ENCODE measurements at regions not wholly inside any gene's neighbourhood (a gene's known extent, or its start where the extent isn't known, plus 50 kb on each side); places are given as distances from the start of the nearest gene placed in this dataset.
"Not testable (repeated sequence)": the region's sequence is repeated elsewhere in the genome, so short reads cannot be mapped to it uniquely, and the experiment has no call there.

DNA sequence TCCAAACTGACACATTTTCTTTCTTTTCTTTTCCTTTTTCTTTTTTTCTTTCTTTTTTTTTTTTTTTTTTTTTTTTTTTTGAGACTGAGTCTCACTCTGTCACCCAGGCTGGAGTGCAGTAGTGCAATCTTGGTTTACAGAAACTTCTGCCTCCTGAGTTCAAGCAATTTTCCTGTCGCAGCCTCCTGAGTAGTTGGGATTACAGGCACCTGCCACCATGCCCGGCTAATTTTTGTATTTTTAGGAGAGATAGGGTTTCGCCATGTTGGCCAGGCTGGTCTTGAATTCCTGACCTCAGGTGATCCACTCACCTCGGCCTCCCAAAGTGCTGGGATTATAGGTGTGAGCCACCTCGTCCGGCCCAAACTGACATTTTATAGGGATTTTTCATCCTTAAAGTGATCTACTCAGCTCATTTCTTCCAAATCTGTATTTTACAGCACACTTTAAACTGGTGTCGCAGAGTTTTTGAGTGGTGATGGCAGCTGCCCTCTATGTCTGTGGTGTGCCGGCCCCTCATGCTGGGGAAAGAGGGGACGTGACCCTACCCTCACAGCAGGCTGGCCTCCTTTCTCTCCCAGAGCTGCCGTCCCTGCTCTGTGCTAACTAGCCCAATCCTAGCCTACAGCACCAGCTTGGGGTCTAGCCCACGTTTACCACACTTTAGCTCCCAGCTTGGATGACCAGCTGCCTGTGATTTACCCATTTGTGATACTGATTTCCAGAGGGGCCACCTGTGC is 211.9 kb upstream of the HAAO start:
- in situ Hi-C loops (cut with MboI; ENCODE audit: low sequenced_read_pairs): not testable (repeated sequence)

DNA sequence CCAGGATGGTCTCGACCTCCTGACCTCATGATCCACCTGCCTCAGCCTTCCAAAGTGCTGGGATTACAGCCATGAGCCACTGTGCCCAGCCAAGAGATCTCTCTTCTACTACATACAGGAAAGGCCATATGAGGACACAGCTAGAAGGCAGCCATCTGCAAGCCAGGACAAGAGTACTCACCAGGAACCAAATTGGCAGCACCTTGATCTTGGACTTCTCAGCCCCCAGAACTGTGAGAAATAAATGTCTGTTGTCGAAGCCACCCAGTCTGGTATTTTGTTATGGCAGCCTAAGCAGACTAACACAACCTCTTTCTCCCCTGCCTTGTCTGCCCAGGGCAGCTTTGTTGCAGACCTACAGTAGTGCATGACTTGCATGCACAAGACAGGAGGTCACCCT is 211.3 kb upstream of the HAAO start:
- in situ Hi-C loops (cut with MboI; ENCODE audit: low sequenced_read_pairs): no loop called here

DNA sequence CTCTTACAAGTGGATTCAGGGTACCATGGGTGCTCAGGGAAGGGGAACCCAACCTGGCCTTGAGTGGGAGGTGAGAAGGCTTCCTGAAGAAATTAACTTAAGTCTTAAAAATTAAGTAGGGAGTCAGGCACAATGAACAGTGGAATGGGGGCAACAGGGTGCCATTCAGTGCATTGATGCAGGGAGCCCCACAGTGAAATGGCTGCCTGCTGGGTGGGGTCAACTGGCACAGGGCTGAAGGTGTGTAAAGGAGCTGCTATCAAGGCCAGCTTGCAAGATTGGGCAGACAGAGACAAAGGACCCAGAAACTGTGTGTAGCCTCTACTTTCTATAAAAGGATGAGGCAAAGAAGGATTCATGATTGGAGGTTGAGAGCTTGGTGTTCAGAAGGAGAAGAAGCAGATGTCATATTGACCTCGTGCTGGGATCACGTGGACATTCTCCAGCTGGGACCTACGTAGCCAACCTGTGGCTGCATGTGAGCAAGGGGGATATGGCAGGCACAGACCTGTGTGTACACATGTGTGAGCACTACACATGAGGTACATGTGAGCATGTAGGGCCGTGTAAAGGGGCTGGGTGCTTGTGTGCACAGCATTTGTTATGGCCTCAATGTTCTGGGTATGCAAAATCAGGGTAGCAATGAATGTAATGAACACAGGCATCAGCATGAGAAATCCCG is 209.5 kb upstream of the HAAO start:
- in situ Hi-C loops (cut with MboI; ENCODE audit: low sequenced_read_pairs): no loop called here

DNA sequence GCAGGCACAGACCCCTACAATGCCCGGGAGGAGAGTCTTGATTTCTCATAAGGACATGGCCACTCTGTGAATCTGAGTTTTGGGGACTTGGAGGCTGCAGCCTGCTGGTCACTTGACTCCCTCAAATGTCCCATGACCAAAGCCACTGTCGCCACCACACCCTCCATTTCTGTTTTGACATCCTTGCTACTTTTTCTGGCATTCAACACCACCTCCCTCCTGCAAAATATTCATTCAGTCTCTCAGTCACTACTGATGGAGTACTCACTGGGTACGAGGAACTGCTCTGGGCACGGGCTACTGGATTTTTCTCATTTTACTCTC is 208.6 kb upstream of the HAAO start:
- in situ Hi-C loops (cut with MboI; ENCODE audit: low sequenced_read_pairs): no loop called here

DNA sequence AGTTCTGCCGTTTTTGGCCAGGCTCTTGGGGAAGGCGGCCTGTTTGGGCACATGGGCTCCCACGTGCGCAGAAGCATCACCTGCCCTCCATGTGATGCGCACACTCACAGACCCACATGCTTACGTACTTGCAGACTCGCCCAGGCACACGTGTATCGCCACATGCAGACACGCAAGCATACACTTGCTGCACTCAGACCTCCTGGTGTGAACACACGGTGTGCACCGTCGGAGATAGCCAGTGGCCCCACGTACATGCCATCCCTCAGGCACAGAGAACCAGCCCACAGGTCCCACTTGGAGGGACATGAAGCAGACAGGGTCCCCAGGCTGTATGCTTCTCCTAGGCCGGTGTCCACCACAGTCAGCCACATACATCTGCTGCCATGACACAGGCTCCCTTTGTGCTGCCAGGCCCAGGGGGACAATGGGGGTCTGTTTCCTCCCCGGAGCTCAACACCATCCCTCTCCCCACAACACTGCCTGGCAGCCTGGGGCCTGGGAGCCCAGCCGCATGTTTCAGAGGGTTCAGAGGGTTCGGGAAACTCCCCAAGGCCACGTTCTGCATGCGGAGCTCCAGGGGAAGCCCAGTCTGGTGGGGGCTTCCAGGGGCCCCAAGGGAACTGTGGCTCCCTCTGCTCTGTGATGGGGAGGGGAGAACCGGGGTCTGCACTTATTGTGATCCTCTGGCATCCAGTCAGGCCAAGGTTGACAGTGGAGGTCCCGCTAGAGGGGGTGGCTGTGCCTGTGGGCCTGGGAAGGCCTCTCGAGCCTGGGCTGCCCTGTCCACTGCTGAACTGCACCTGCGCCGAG is 208.1 kb upstream of the HAAO start:
- in situ Hi-C loops (cut with MboI; ENCODE audit: low sequenced_read_pairs): no loop called here

DNA sequence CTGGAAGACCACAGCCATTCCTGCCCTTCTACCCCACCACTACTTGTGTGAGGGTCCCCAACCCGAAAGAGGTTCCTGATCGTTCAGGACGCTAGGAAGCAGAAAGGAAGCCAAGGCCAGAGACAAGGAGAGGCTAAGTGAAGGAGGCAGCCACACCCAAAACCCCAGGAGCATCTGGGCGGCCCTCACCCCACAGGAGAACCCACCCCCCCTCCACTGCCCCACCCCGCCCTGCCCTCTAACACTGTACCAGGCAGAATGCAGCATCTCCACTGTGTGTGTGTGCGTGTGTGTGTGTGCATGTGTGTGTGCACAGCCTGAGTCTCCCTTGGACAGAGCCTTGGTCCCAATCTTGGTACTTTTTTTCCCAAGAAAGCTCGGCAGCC is 207.5 kb upstream of the HAAO start:
- in situ Hi-C loops (cut with MboI; ENCODE audit: low sequenced_read_pairs): no loop called here

DNA sequence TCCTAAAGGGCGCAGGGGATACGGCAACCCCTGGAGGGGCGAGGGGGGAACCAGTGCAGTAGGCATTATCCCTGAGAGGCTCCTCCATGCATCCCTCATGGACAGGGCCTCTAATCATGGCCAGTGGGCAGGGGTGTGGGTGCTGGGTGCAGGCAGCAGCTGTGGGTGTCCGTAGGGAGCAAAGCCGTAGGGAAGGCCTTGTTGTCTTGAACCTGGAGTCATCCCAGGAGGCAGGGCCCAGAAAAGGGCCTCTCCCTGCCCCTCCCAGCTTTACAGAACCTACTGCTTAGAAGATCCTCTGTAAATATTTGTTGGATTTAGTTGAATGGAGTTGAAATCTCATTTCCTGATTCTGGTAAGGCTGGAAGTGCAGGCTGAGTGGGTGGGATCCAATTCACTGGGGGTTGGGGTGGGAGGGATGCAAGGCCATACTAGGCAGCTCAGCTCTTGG is 207.0 kb upstream of the HAAO start:
- in situ Hi-C loops (cut with MboI; ENCODE audit: low sequenced_read_pairs): no loop called here

DNA sequence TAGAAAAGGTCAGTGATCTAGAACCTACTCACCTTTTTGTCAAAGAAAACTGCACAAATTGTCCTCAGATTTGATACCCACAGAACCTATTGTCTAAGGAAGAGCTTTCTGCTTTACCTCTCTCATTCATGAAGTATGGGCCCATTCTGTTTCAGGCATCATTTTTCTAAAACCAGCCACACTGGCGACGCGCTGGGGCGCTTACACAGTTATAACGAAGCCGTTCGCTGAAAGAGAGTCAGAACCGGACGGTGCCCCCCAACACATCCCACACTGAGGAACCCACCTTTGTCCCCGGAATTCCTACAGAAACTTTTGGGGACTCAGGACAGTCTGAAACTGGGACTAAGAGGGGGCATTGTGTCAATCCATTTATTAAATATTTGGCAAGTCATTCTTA is 206.3 kb upstream of the HAAO start:
- in situ Hi-C loops (cut with MboI; ENCODE audit: low sequenced_read_pairs): no loop called here

DNA sequence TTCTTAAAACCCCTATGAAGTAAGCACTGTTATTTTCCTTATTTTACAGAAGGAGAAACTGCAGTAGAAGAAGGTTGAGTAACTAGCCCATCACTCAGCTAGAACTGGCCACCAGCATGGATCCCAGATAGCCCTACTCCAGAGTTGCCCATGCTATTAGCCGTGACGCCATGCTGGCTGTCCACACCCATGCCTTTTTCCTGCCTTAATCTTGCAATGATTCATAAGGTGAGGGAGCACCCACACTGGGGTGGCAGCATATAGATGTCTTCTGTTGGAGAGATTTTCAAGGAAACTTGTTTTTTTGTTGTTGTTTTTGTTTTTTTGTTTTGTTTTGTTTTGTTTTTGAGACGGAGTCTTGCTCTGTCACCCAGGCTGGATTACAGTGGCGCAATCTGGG is 204.1 kb upstream of the HAAO start:
- in situ Hi-C loops (cut with MboI; ENCODE audit: low sequenced_read_pairs): no loop called here

DNA sequence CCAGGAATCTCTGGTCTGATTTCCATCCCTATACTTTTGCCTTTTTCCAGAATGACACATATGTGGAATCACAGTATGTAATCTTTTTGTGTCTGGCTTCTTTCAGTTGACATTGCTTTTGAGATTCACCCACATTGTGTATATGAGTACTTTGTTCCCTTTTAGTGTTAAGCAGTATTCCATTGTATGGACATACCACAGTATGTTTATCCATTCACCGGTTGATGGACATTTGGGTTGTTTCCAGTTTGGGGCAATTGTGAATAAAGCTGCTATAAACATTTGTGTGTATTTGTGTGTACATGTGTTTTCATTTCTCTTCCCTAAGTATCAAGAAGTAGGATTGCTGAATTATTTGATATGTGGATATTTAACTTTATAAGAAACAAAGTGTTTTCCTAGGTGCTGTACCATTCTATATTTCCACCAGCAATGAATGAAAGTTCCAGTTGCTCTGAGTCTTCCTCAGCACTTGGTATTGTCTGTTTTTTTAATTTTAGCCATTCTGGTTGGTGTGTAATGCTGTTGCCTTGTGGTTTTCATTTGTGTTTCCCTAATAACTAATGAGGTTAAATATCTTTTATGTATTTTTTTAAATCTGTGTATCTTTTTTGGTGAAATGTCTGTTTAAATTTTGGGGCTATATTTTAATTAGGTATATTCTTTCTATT is 203.5 kb upstream of the HAAO start:
- in situ Hi-C loops (cut with MboI; ENCODE audit: low sequenced_read_pairs): no loop called here

DNA sequence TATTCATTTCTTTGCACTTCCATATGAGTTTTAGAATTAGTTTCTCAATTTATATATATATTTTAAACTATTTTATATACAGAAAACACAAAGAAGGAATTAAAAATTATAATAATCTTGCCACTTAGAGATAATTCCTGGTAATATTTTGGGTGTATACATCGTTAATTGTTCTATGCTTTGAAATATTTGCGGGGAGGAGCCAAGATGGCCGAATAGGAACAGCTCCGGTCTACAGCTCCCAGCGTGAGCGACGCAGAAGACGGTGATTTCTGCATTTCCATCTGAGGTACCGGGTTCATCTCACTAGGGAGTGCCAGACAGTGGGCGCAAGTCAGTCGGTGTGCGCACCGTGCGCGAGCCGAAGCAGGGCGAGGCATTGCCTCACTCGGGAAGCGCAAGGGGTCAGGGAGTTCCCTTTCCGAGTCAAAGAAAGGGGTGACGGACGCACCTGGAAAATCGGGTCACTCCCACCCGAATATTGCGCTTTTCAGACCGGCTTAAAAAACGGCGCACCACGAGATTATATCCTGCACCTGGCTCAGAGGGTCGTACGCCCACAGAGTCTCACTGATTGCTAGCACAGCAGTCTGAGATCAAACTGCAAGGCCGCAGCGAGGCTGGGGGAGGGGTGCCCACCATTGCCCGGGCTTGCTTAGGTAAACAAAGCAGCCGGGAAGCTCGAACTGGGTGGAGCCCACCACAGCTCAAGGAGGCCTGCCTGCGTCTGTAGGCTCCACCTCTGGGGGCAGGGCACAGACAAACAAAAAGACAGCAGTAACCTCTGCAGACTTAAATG is 197.1 kb upstream of the HAAO start:
- in situ Hi-C loops (cut with MboI; ENCODE audit: low sequenced_read_pairs): not testable (repeated sequence)

DNA sequence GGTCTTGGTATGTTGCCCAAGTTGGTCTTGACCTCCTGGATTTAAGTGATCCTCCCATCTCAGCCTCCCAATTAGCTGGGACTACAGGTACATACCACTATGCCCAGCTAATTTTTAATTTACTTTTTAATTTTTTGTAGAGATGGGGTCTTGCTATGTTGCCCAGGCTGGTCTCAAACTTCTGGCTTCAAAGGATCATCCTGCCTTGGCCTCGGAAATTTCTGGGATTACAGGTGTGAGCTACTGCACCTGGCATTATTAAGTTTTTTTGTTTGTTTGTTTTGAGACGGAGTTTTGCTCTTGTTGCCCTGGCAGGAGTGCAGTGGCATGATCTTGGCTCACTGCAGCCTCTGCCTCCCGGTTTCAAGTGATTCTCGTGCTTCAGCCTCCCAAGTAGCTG is 195.7 kb upstream of the HAAO start:
- in situ Hi-C loops (cut with MboI; ENCODE audit: low sequenced_read_pairs): not testable (repeated sequence)

DNA sequence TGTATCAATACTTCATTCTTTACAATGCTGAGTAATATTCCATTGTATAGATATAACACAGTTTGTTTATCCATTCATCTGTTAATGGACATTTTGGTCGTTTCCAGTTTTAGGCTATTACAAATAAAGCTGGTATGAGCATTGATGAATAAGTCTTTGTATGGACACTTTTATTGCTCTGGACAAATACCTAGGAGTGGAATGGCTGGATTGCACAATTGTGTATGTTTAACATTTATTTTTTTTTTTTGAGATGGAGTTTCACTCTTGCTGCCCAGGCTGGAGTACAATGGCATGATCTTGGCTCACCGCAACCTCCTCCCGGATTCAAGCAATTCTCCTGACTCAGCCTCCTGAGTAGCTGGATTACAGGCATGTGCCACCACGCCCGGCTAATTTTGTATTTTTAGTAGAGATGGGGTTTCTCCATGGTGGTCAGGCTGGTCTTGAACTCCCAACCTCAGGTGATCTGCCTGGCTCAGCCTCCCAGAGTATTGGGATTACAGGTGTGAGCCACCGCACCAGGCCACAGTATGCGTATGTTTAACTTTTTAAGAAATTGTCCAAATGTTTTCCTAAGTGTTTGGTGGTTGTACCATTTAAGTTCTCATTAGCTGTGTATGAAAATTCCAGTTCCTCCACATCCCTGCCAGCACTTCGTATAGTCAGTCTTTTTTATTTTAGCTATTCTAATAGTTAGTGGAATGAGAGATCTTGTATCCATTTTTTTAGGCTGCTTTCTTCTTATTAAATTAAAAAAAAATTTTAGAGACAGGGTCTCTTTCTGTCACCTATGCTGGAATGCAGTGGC is 194.9 kb upstream of the HAAO start:
- in situ Hi-C loops (cut with MboI; ENCODE audit: low sequenced_read_pairs): no loop called here

DNA sequence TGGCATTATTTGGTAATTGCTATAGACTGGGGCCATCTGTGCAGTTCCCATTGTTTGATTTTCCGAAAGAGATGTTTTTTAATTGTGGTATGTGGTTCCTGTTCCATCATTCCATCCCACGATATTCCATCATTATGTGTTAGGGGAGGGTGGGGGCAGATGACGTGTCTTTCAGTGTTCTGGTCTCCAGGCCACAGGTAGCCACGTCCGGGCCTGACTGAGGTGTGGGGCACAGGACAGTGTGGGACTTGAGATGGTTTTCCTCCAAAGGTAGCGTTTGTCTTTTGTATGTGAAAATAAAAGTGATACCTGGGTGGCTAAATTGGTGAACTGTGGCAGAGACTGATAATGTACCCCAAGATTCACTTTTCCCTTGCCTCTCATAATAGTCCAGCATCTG is 192.2 kb upstream of the HAAO start:
- in situ Hi-C loops (cut with MboI; ENCODE audit: low sequenced_read_pairs): no loop called here

DNA sequence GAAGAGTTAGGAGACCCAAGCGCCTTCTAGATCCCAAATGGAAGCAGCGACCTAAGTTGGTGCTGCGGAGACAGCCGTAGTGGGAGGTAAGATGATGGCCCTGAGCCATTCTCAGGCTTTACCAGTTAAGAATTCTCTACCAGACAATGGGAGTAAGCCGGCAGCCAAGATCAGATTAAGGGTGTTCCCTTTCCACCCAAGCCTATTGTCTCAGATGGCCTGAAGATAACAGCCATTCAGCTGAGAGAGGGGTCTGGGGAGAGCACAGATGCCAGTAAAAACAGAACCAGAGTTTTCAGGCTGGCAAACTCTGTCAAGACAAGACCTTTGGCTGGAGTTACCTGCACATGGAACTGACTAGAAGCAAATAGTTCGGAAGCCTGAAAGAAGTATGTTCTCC is 191.7 kb upstream of the HAAO start:
- in situ Hi-C loops (cut with MboI; ENCODE audit: low sequenced_read_pairs): no loop called here

DNA sequence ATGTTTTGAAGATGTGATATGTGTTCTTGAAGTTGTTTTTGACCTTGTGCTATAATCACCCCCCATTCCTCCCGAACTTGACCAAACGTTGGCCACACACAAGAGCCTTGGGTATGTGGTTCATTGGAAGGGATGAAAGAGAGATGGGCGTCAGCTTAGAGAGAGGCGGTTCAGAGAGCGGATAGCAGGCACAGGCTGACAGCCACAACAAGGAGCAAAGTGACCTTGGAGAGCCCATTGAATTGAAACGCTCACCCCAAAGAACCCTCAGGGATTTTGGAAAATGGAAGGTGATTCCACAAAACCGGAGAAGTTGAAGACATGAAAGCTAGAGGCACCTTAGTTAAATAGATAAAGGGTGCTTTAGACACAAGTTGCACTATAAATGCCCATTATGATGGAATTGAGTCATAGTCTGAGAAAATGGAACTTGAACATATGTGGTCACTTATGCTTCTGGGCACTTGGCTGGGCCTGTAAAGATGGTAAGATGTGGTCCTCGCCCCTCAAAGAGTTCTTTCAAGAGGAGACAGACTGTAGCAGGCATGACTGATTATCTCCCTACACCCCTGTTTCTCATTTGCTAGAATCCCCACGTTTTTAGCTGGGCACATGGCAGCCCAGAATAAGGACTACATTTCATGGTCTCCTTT is 188.5 kb upstream of the HAAO start:
- in situ Hi-C loops (cut with MboI; ENCODE audit: low sequenced_read_pairs): no loop called here

DNA sequence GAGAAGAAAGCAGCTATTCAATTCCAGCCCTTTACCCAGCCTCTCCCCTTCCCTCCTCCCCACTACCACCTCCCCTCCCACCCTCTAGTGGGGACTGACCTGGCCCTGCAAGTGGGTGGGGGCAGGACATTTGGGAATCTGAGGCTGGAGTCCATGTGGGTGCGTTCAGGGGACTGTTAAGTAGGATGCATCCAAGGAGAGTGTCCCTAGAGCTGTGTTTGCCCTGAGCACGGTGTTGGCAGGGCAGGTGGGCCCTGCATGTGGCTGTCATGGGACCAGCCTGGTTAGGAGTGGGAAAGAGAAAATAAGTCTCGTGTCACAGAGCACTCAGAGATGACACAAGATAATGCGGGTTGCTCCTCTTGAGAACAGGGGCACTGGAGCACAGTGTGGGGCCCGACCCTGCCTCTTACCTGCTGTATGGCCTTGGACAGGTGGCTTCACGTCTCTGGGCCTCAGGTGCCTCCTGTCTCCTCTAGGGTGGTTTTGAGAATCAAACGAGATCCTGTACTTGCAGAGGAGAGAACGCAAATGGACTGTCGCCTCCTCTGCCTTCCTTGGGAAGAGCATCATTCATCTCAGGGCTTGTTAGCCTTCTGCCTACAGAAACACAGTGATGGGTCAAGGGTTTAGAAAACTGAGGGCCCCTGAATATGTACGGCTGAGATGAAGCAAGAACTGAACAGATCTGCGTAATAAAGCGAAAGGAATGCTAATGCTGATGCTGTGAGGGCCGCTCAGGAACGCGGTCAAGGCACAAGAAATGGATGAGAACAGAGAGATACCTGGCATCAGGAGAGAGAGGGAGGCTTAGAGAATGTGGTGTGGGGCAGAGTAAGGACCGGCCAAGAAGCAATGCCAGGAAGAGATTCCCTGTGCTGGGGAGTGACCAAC is 187.7 kb upstream of the HAAO start:
- in situ Hi-C loops (cut with MboI; ENCODE audit: low sequenced_read_pairs): loop anchor here (10.0 kb wide), 2 partner anchors 245 to 505 kb away; partner anchors contain the start of gene ZFP36L2

DNA sequence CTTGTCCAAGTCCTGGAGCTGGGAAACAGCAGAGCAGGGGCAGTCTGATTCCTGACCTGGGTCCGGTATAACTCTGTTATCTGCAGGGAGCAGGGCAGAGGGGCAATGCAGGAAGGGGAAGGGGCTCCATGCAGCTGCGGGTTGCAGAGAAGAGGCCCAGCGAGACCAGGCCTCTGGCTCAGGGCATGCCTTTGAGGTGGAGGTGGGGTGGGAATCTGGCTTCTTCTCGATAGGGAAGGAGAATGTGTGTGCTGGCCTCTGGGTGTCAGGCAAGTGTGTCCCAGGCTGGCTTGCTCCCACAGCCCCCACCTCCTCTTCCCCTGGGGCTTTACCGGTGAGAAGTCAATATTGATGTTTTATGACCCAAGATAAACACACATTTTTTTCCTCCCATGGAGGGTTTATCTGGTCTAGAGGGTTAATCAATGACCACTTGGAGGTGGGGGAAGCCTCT is 187.1 kb upstream of the HAAO start:
- in situ Hi-C loops (cut with MboI; ENCODE audit: low sequenced_read_pairs): loop anchor here (10.0 kb wide), 2 partner anchors 245 to 505 kb away; partner anchors contain the start of gene ZFP36L2
